DMS53 (cell line): ENCODE measurements at regions not wholly inside any gene's neighbourhood (a gene's known extent, or its start where the extent isn't known, plus 50 kb on each side); places are given as distances from the start of the nearest gene placed in this dataset.
"Not testable (repeated sequence)": the region's sequence is repeated elsewhere in the genome, so short reads cannot be mapped to it uniquely, and the experiment has no call there.

Experiments
- DNase-seq: peaks from one replicate; lab custom pipeline; 2025; lab: John Stamatoyannopoulos, UW

DNA sequence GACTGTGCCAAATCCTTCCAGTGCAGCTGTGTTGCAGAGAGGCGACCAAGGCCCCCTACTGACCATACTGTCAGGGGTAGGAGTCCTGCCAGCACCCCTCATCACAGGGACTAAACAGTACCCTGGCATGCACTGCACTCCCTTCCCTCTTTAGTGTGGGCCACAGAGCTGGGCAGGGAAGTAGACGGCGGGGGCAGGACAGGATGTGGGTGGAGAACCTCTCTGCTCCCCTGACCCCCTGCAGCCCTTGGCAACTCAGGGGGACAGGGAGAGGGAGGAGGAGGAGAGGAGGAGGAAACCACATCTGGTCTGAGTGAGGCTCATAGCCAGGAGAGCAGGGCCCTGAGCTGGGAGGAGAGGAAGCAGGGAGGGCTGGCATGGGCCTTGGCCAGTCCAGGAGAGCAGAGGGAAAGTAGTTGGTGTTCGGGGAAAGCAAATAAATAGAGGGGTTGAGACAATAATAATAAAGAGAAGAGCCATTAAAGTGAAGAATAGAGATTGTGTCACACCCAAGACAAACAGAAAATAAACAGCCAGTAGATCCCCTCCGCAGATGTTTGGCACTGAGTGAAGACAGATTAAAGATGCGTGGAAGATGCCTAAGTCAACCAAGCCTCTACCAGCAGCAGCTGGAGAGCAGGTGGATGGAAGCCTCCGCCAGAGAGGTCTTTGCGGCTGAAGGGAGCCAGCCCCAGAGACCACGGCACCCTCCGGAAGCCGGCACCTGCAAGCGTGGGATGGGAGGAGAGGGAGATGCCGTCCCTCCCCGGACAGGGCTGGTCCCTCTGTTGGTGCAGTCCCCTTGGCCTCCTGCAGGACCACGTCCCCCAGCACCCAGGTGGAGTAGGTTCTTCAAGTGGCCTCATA lies 61.5 kb downstream of the RPUSD4 start:
- peak; percentile 37 for DNase-seq

DNA sequence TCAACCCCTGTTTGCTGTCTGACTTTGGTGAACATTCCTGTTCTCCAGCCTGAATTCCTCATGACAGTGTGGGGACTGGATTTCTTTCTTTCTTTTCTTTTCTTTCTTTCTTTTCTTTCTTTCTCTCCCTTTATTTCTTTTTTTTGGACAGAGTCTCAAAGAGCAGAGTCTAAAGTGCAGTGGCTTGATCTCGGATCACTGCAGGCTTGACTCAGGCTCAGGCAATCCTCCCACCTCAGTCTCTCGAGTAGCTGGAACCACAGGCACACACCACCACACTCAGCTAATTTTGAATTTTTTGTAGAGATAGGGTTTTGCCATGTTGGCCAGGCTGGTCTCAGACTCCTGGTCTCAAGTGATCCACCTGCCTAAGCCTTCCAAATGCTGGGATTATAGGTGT lies 63.1 kb downstream of the RPUSD4 start:
- DNase-seq, result peak; percentile 35

DNA sequence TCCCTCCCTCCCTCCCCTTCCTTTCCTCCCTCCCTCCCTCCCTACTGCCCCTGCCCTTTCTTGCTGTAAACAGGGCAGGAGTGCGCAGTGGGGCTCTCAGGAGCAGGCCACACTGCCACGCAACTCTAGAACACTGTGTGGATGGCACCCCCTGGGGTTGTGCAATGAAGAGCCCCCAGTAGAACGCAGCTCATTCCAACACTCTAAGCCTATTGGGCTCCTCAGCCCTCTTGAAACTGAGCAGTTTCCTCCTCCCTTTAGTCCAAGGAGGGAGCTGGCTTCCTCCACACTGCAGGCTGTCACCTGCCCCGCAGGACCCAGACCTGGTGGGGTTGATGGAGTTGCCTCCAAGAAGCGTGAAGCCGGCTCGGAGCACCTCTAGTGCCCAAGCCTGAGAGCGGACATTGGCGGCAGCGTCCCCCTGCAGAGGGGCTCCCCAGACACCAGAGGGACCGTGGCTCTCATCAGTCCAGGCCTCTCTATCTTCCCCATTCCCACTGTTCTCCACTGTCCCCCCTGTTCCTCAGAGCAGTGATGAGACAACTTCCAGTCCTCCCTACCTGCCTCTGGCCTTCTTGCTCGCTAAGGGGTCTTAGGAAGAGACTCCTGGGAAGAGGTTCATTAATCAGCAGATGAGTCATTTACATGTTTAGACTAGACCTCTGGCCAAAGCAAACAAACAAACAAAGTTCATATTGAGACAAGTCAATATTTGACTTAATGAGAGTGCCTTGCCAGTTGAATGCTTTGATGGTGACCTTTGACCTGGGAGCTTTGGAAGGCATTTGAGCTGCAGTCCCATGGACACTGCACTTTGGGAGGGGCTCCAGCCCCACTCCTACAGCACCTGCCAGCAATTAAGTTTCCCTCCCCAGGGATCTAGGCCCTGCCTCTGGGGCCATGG lies 64.0 kb downstream of the RPUSD4 start:
- DNase-seq, result peak; percentile 87

DNA sequence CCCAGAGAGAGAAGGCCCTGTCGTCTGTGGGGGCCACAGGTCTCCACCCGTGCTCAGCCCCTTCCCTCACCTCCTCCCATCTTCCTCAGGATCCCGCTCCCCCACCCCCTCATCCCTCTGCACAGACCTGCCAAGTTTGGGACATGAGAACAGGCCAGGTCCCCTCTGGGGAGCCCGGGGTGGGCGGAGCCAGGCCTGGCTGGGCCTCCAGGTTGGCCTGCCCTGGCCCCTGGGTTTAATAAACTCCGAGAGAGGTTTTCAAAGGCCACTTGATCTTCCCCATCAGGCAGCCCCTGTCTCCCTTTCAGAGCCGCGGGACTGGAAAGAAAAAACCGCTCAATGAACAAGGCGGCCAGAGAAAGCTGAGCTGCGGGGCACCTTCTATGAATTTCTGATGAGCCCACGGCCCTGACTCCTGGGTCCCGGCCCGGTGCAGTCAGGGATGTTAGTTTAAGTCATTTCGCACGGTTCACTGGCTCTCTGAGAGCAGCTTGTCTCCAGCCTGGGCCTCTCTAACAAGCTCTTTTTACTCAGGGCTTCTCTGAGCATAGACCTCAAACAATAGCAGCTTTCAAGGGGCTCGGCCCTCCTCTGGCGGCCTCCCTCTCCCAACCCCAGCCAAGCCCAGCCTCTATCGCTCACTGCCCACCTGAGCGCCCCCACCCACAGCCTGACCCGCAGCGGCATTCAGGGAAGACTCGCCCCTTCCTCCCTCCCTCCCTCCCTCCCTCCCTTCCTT lies 64.8 kb downstream of the RPUSD4 start:
- peak; percentile 97 for DNase-seq

DNA sequence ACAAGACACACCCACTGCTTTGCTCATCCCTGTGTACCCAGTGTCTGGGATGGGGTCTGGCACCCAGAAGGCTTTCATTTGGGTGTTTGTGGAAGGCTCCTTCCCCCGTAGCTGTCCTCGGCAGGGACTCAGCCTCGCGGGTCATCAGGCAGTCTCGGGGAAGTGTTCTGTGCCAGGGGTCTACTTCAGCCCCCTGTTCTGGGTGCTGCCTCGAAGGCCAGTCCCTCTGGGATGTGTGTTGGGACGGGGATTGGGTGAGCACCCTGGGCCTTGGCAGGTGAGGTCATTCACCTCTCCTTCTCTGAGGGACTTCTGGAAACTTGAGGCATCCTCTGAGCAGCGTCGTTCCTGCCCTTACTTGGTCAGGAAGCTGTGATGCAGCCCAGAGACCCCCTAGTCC lies 65.5 kb downstream of the RPUSD4 start:
- DNase-seq, result peak; percentile 64

DNA sequence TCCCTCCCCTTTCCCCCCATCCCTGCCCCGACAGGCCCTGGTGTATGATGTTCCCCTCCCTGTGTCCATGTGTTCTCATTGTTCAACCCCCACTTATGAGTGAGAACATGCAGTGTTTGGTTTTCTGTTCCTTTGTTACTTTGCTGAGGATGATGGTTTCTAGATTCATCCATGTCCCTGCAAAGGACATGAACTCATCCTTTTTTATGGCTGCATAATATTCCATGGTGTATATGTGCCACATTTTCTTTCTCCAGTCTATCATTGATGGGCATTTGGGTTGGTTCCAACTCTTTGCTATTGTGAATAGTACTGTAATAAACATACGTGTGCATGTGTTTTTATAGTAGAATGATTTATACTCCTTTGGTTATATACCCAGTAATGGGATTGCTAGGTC lies 68.0 kb downstream of the RPUSD4 start:
- DNase-seq, result not testable (repeated sequence)

DNA sequence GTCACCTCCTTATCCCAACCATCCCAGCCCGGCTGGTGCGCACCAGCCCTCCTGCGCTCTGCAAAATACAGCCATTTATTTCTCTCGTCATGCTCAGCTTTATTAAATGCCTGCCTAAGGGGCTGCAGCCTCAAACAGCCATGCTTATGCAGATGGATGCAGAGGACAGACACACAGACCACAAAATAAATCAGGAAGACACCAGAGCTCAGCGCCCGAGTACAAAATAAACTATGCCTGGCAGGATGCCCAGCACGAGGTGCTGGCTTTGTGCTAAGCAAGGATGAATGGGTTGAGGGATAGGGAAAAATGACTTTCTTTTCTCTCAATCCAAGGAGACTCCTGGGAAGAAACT lies 70.5 kb downstream of the RPUSD4 start:
- peak; percentile 70 for DNase-seq

DNA sequence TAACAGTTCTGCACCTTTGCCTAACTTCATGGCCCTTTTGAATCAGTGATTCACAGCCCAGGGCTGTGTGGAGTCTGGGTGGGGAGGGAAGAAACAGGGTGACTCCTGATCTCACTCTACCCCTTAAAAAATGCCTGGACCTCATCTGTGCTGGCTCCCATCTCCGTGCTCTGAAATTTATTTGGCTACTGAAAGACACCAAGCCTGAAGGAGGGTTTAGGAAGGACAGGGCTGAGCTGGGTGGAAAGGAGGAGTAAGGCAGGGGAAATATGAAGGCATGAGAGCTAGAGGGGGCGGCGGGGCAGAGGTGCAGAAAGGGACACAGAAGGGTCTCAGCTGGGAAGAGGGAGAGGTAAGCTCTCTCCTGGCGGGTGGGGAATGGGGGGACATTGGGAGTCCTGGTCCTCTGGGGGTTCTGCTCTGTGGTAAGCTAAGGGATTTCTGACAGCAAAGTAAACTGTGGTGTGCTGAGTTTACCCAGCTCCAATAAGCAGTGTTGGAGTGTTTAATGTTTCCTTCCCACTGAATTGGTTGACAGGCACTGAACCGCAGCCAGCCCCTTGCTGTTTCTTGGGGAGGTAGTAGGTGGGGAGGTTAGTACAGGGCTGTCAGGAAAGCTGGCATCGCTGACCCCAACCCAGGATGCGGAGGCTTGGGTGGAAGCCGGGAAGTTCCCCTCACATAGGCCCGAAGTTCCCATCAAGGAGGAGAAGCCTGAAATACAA lies 71.1 kb downstream of the RPUSD4 start:
- DNase-seq, result no peak

DNA sequence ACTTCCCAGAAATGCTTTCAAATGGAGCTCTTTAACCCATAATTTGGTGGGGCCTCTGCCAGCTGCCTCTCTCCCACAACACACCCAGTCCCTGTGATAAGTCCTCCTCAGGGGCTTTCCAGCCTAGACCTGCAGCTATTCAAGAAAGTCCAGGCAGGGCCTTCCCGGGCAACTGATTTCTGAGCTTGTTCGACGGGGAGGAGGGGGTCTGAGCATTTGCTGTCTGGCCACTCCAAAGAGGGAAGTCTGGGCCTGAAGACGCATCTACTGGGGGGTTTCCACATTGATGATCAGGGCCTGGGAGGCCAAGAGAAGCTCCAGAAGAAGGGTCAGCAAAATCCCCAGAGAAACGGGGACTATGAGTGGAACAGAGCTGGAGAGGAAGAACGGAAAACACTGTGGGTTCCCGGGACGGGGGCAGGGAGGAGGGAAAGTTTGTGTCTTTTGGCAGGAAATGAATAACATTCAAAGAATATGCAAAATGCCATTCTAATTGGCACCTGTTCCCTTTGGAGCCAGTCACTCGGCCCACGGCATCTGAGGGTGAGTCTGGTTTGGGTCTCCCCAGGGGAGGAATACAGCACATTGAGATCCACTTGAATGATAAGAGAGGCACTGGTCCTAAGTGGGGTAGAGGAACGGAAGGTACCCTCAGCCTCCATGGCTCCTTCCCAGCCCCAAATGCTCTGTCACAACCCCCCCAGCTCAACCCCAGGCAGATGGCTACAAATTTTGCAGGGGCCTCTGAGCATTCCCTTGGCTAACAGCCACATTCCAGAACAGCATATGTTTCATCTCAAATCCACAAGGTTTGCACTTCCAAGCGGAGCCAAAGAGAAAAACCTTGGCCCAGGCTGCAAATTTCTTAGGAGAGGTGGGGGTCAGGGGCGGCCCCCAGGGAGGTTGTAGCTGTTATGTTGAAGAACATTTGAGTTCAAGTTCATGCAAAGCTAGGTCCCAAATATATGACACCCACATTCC lies 72.0 kb downstream of the RPUSD4 start:
- no peak for DNase-seq

DNA sequence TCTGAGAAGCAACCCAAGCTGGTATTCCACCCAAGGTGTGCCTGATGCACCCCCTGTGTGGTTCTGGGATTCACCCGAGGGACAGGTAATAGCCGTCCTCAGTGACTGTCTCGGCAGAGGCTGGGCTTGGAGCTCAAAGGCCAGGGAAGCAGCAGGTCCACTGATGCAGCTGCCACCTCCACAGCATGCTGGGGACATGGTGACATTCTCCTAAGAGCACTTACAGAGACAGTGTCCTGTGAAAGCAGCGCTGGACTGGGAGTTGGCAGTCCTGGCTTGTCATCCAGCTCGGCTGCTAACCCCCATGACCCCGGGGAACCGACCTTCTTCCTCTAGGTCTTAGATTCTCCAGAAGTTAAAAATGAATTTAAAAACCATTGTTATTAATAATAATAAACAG lies 72.8 kb downstream of the RPUSD4 start:
- no peak for DNase-seq

DNA sequence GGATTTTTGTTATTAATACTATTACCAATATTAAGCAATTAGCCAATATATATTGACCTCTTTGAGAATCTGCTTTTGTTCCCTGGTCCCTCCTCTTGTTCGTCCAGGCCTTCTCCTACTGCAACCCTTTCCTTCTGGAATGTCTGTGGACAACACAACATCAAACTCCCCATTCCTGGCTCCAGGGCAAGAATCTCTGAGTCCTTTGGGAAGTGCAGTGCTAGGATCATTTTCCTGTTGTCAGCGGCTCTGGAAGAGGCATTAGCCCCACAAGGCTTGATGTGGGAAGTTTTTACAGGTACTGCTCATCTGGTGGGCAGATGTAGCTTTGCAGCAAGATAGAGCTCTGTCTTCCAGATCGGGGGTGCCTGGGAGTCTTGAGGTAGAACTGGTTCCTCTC lies 74.3 kb downstream of the RPUSD4 start:
- DNase-seq, result no peak

DNA sequence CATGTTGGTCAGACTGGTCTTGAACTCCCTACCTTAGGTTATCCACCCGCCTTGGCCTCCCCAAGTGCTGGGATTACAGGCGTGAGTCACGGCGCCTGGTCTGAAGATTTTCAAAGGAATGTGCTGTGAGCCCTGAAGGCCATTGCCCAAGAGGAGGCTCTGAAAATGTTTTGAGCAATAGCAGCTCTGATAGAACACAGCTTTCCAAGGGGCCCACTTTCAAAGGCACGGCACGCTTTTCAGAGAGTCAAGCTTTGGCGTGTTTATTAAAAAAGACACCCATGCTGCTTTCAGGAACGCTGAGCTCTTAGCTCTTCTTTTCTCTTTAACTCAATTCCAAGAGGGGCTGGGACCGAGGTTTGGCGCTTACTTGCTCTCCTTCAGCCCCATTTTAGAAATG lies 73.8 kb upstream of the CDON start:
- no peak for DNase-seq

DNA sequence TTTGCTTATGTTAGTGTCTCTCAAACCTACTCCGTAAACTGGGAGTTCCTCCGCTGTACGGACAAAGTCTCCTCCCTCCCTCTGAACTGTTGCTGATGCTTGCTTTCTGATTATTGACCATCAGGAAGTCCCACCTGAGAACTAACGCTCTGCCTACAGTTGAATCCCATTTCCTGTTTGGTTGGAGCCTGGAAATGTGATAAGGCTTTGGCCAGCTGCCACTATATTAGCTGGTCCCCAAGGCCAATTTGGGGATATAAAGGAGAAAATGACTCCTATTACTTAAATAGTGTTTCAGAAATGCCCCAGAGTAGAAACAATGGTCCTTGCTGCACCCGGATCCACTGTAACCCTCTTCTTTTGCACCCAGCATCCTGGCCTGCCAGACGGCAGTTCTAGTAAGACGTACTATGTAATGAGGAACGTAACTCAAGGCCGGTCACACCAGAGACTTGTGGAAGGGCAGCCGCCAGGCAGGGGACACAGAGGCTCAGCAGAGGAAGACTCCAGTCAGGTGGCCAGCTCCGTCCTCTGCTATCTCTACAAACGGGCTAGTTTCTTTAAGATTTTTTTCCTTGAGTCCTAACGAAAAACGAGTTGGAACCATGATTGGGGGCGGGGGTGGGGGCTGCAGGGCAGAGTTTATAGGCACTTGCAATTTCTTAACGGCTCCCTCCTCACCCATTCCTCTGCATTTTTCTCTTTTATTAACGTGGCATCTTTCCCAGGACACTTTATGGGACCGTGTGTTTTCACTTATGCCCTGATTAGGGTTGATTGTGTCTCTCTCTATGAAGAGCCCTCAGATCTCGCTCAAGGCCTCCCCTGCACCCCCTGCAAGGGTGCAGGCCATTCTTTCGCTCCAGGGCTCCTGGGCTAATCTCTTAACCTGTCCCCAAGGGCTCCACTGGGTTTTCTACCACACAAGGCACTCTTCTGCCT lies 72.8 kb upstream of the CDON start:
- DNase-seq, result peak; percentile 20

DNA sequence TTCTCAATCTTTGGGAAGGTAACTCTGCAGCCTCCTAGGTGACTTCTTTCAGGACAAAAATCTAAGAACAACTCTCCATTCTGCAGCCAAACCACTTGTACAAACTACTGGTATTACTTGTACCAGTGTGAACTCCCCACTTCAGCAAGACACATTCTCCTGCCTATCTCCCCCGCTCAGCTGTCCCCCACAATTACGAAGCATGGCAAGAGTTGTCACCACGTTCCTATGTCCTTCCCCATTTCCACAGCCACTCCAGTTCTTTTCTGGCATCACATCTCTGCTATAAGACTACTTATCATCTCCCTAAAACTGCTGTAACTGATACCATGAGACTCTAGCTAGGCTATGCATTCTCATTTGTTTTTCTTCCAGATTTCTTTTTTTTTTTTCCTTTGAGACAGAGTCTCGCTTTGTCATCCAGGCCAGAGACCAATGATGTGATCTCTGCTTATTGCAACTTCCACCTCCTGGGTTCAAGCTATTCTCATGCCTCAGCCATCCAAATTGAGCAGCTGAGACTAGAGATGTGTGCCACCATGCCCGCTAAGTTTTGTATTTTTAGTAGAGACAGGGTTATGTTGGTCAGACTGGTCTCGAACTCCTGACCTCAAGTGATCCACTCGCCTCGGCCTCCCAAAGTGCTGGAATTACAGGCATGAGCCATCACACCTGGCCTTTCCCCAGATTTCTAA lies 71.9 kb upstream of the CDON start:
- no peak for DNase-seq

DNA sequence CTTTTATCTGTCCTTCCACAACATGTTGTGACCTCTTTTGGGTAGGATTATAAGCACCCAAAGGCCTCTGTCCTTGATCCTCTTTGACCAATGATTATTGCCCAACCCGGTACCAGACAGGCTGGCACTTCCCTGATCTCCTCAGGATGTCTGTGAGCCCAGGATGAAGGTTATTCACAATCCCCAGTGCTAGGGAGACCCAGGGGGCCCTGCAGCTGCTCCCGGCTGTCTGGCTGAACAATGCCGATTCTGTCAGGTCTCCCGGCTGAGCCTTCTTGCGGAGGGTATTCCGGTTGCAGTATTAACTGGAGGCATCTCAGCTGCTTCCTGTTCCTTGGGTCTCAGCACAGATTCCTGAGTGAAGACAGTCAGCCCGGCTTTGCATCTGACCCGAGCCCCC lies 71.2 kb upstream of the CDON start:
- DNase-seq, result no peak

DNA sequence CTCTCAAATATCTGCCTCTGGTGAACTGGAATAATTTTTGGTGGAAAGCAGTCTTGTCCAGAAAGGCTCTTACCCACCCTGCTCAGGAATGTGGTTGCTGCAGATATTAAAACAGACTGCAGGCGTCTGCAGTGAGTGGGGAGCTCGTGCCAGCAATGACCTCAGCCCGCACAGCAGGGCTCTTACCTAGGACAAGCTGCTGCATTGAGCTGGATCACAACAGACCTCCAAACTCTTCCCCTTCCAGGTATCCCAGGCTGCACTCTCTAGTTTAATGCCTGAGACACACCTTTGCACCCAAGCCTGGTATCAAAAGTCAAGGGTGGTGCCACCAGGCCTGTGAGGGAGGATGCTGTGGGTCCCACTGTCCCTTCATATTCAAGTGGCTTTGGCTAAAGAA lies 69.7 kb upstream of the CDON start:
- DNase-seq, result no peak

DNA sequence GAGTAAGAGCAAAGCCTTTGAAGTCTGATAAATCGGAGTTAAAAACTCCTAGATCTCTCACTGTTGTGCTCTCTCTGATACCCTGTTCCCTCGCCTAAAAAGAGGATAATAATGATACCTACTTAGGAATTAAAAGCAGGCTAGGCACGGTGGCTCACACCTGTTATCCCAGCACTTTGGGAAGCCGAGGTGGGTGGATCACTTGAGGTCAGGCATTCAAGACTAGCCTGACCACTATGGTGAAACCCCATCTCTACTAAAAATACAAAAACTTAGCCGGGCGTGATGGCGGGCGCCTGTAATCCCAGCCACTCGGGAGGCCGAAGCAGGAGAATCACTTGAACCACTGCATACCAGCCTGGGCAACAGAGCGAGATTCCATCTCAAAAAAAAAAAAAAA lies 68.1 kb upstream of the CDON start:
- DNase-seq, result peak; percentile 30

DNA sequence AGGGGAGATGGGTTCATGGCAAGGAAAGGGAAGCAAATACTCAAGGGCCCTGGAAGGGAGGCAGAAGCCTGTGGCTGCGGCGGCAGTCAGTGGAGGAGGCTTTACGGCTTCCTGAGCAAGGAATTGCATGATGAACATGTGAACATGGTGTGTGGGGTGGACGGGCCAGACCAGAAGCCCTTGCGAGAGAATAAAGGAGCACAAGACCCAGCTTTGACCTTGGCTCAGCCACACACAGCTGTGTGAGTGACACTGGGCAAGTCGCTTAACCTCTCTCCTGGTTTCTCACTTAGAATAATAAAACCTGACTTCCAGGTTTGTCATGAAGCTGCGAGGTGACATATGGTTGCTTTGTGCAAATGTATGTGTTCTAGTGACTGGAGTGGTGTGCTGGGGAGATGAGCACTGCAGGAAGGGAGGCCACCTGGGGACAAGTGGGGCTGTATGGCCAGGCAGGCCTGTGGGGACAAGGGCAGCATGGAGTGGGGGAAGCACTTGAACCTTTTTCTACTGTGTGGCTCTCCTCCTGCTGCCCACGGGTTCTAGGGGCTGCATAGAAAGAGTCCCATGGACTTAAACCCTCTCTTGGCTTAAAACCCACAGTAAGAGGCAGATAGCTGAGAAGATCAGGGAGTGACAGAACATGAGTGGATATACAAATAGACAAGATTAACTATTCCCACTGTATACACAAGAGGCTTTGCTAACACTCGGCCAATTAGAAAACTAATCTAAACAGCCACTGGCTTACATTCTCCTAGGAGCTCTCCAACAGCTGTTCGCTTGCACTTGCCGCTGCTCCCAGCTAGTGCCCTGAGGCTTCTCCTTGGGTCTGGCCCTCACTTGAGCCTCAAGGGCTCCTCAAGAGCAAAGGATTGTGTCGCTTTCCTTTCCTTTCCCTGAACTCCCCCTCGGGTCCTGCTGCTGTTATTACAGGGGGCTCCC lies 67.3 kb upstream of the CDON start:
- peak; percentile 86 for DNase-seq
